Psoas muscle (tissue), 7 donors: ENCODE measurements at regions not wholly inside any gene's neighbourhood (a gene's known extent, or its start where the extent isn't known, plus 50 kb on each side); places are given as distances from the start of the nearest gene placed in this dataset.

Experiments
- ATAC-seq, 4 donors: fragments of 200-7000 bp; cut with Tn5 transposase; one replicate each; pipeline ENCODE4 v1.9.1; 2020; ENCODE audit warnings: moderate library complexity in 3 of 4, mild to moderate bottlenecking in 2 of 4
- DNase-seq, 2 donors: peaks; one replicate each; pipeline ENCODE4 v3.0.0-alpha.2; 2020
- H3K27ac ChIP-seq: fragments of 200-600 bp; one replicate; pipeline ENCODE4 v1.8.0; 2022
- H3K27me3 ChIP-seq, 3 donors: fragments of 200-600 bp in 1 of 3; one replicate each; pipeline versions ENCODE4 v1.6.1 to v1.8.0; 2013 to 2022; ENCODE audit warnings: low read length in 2 of 3, mild to moderate bottlenecking in 2 of 3, moderate library complexity in 1 of 3; ENCODE audit not compliant: insufficient read depth in 3 of 3
- H3K36me3 ChIP-seq, 2 donors: fragments of 200-600 bp in 1 of 2; one replicate each; pipeline versions ENCODE4 v1.6.1 to v1.8.0; 2013 to 2022; ENCODE audit warnings: low read depth in 1 of 2, mild to moderate bottlenecking in 1 of 2, moderate library complexity in 1 of 2; ENCODE audit not compliant: insufficient read depth in 1 of 2
- H3K4me1 ChIP-seq: fragments of 200-600 bp; one replicate; pipeline ENCODE4 v1.8.0; 2022
- H3K4me3 ChIP-seq: fragments of 200-600 bp; one replicate; pipeline ENCODE4 v1.8.0; 2022; ENCODE audit warnings: mild to moderate bottlenecking
- H3K9me3 ChIP-seq: fragments of 200-600 bp; one replicate; pipeline ENCODE4 v1.8.0; 2022
- WGBS, 3 donors: extraction: QIAGEN DNeasy Blood & Tissue Kit; methylation state at CpG; one replicate each; pipeline versions ENCODE4 v1.1.6 to v1.1.7; 2013; 5-methylcytosine and 5-hydroxymethylcytosine counted together
- intact Hi-C, 2 donors: fragments of 100-400 bp; cut with DNase I; formaldehyde crosslinking; loops; one replicate each; pipeline versions ENCODE4 v1.11.0 to v1.14.2; 2022
- TF ChIP-seq, protein P1 (sequence below): fragments of 200-600 bp; IDR thresholded peaks from one replicate; pipeline ENCODE4 v1.8.0; 2022; ENCODE audit warnings: antibody characterized with exemption
- donor health status: healthy with polysubstance abuse.
- donor health status: DM: no; HTN: no; CAD: no; lungs with moderate emphysema.
- donor health status: Bipolar disorder and iron deficiency.
- donor health status: healthy.
- donor health status: DM: yes; HTN: yes; CAD: no.
- donor health status: DM: no; HTN: no; CAD: no.
- donor health status: DM: yes; HTN: yes; CAD: no.

DNA sequence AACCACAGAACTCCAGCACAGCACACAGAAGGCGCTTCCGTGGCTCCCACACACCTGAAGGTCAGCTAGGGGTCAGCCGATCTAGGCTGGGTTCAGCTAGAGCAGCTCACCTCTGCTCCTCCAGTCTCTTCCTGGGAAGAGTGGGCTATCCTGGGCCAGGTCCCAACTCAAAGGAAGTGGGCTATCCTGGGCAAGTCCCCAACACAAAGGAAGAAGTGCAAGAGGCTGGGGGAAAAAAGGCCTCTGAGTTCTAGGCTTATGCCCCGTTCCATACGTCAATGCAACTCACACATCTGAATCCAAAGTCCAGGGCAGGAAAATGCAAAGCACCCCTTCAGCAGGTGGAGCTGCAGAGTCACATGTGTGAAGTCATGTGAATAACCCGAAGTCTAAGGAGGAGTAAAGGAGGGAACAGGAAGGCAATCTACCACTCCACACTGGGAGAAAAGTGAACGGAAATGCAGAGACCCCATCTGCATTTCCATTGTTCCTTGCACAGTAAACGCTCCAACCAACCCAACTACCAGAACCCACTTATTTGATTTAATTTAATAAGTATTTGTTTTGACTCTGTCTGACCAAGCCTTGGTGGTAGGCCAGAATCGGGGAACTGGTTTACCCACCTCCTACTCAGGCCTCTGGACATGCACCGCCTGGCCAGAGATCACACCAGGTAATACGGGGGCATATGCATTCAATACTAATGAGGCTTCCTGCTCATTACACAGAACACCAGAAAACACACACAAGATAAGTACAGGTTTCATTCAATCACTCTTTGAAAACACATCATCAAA lies 95.5 kb upstream of the RNF32 start:
- Histone ChIP-seq H3K4me3 (no peak overlapping the region), H3K9me3 (no peaks in the 10 kb centered on the region), H3K27ac (no peak overlapping the region), H3K4me1 (no peaks in the 10 kb centered on the region), H3K27me3 (peaks cover 0 to 2% (median 0%) of the 10 kb centered on the region in 3 donors), H3K36me3 (no peaks in the 10 kb centered on the region)
- TF ChIP-seq, protein P1, sequence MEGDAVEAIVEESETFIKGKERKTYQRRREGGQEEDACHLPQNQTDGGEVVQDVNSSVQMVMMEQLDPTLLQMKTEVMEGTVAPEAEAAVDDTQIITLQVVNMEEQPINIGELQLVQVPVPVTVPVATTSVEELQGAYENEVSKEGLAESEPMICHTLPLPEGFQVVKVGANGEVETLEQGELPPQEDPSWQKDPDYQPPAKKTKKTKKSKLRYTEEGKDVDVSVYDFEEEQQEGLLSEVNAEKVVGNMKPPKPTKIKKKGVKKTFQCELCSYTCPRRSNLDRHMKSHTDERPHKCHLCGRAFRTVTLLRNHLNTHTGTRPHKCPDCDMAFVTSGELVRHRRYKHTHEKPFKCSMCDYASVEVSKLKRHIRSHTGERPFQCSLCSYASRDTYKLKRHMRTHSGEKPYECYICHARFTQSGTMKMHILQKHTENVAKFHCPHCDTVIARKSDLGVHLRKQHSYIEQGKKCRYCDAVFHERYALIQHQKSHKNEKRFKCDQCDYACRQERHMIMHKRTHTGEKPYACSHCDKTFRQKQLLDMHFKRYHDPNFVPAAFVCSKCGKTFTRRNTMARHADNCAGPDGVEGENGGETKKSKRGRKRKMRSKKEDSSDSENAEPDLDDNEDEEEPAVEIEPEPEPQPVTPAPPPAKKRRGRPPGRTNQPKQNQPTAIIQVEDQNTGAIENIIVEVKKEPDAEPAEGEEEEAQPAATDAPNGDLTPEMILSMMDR, result no peak
- 90 to 92% (median 92%) methylated on average over 11 of the region's 11 CpGs for WGBS, 3 donors
- DNase-seq (no peak), ATAC-seq (no peak)
- intact Hi-C loops, result no loop called here

DNA sequence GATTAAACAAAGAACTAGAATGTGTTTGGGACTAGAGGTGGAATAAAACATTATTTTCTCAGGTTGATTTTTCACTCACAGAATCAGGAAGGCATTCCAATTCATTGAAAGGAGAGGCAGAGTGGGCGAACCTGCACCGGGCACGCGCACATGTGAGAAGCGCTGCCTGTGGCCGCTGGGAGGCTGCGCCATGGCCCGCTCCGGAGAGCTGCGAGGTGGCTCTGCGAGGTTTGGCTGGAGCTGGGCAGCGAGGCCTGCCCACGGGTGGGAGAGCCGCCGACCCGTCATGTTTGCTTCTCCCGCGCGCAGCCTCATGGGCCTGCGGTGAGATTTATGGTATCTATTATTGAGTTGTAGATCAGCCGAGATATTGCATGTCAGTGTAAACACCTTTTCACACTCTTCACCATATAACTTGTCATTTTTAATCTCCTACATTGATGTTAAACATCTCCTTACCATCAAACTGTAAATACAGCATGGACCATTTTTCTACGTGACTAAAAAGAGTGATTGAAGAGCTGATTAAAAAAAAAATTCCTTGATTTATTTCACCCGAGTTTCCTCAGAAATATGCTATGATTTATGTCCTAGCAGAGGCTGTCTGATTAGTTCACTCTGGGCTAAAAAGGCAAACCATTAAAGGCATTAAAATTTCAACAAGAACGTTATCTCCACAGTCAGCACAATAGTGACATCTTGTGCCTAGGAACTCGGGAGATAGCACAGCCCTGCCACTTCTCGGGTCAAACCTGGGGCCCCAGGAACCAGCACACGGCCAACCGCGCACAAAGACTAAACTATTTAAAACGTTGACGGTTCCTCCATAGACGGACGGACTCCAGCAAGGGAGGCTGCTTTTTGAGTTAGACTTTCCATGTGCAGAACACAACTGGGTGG lies 96.6 kb upstream of the RNF32 start:
- TF ChIP-seq, protein P1, result no peak
- no peaks in the 10 kb centered on the region for H3K4me1 ChIP-seq
- ATAC-seq (no peak), DNase-seq (no peak)
- no peak overlapping the region for H3K27ac ChIP-seq
- H3K36me3 ChIP-seq, result no peaks in the 10 kb centered on the region
- H3K27me3 ChIP-seq, result peaks cover 0 to 2% (median 0%) of the 10 kb centered on the region in 3 donors
- intact Hi-C loops, result no loop called here
- H3K9me3 ChIP-seq, result no peaks in the 10 kb centered on the region
- WGBS, 3 donors, result 82 to 87% (median 83%) methylated on average over 33 of the region's 33 CpGs
- no peak overlapping the region for H3K4me3 ChIP-seq

DNA sequence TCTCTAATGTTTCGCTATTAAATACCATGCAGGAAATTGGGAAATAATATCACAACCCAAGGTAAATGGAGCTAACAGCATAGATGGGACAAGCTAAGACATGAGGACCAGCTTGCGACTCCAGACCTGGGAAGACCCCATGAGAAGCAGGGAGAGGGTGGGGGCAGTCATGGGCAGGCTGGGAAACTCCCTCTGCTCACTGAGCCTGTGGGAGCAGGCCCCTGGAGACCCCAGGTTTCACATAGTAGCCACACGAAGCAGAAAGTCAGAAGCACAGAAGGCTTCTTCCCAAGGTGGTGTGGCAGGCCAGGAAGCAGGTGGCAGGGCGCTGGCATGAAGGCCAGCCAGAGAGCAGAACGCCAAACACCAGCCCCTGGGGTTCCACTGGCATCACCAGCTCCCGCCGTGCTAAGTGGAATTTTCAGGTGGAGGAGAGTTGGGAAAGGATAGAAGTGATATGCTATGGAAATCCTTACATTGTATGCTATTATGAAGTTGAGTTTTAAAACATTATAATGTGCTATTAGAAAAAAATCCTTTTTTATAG lies 99.9 kb upstream of the RNF32 start:
- TF ChIP-seq, protein P1, result no peak

DNA sequence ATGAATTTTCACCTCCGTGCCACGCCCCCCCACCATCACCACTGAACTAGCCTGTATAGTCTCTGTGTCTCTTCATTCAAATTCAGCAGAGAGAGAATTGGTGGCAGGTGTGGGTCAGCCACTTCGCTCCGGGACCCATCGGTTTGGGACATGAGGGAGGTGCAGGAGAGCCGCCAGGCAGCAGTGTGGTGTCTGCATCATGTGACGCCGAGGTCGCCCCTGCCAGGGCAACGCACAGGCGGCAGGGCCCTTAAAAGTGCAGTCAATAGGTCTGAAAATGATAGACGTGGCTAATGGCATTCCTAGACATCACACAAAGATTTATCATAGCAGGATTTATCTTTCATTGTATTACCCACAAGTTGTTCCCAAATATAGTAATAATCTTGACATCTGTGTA lies 100.6 kb upstream of the RNF32 start:
- DNase-seq (no peak), ATAC-seq (no peak)
- Histone ChIP-seq H3K36me3 (no peaks in the 10 kb centered on the region), H3K9me3 (no peaks in the 10 kb centered on the region), H3K4me3 (no peak overlapping the region), H3K27me3 (peaks cover 0 to 4% (median 0%) of the 10 kb centered on the region in 3 donors), H3K4me1 (no peaks in the 10 kb centered on the region), H3K27ac (no peak overlapping the region)
- intact Hi-C loops, result no loop called here
- TF ChIP-seq, protein P1, result no peak
- WGBS, 3 donors, result 69 to 74% (median 73%) methylated on average over 12 of the region's 12 CpGs

More for the DNA sequence above, 99.9 kb upstream of the RNF32 start:
- no peaks in the 10 kb centered on the region for H3K4me1 ChIP-seq
- peaks cover 0 to 4% (median 0%) of the 10 kb centered on the region in 3 donors for H3K27me3 ChIP-seq
- WGBS, 3 donors, result 75 to 85% (median 76%) methylated on average over 7 of the region's 7 CpGs
- no peak overlapping the region for H3K27ac ChIP-seq
- no peak for ATAC-seq
- intact Hi-C loops, result no loop called here
- no peak overlapping the region for H3K4me3 ChIP-seq
- DNase-seq, result no peak
- H3K36me3 ChIP-seq, result no peaks in the 10 kb centered on the region
- H3K9me3 ChIP-seq, result no peaks in the 10 kb centered on the region
